Osteocyte (in vitro differentiated cells): ENCODE measurements at regions not wholly inside any gene's neighbourhood (a gene's known extent, or its start where the extent isn't known, plus 50 kb on each side); places are given as distances from the start of the nearest gene placed in this dataset.
"Not testable (repeated sequence)": the region's sequence is repeated elsewhere in the genome, so short reads cannot be mapped to it uniquely, and the experiment has no call there.

ENCODE experiments used
- DNase-seq: peaks from one replicate; pipeline ENCODE4 v3.0.0; 2021; ENCODE audit warnings: mixed read lengths; ENCODE audit not compliant: unreplicated experiment; ENCODE audit errors: extremely low spot score
- H3K27ac Mint-ChIP-seq: one replicate; pipeline ENCODE4 v1.8.0; 2021; ENCODE audit warnings: mild to moderate bottlenecking, mixed read lengths; ENCODE audit not compliant: unreplicated experiment
- H3K27me3 Mint-ChIP-seq: one replicate; pipeline ENCODE4 v1.8.0; 2021; ENCODE audit warnings: mixed read lengths; ENCODE audit not compliant: unreplicated experiment
- H3K36me3 Mint-ChIP-seq: one replicate; pipeline ENCODE4 v1.8.0; 2021; ENCODE audit warnings: mixed read lengths; ENCODE audit not compliant: unreplicated experiment
- H3K4me1 Mint-ChIP-seq: one replicate; pipeline ENCODE4 v1.8.0; 2021; ENCODE audit warnings: mixed read lengths; ENCODE audit not compliant: unreplicated experiment
- H3K4me3 Mint-ChIP-seq: one replicate; pipeline ENCODE4 v1.8.0; 2021; ENCODE audit warnings: mild to moderate bottlenecking, moderate library complexity, mixed read lengths; ENCODE audit not compliant: unreplicated experiment
- H3K9me3 Mint-ChIP-seq: one replicate; pipeline ENCODE4 v1.8.0; 2021; ENCODE audit warnings: mixed read lengths; ENCODE audit not compliant: unreplicated experiment
- TF ChIP-seq, protein P1 (sequence below): fragments of 200-600 bp; sonication (generic); IDR thresholded peaks from 2 replicates; pipeline ENCODE4 v1.5.0; 2021; ENCODE audit warnings: antibody characterized with exemption, mild to moderate bottlenecking, moderate library complexity

- Mint-ChIP-seq H3K4me3 (no peak overlapping the region), H3K27ac (no peak overlapping the region), H3K27me3 (peaks cover 4% of the 10 kb centered on the region), H3K4me1 (no peaks in the 10 kb centered on the region), H3K9me3 (no peaks in the 10 kb centered on the region), H3K36me3 (no peaks in the 10 kb centered on the region)
- no peak for DNase-seq
- TF ChIP-seq, protein P1, sequence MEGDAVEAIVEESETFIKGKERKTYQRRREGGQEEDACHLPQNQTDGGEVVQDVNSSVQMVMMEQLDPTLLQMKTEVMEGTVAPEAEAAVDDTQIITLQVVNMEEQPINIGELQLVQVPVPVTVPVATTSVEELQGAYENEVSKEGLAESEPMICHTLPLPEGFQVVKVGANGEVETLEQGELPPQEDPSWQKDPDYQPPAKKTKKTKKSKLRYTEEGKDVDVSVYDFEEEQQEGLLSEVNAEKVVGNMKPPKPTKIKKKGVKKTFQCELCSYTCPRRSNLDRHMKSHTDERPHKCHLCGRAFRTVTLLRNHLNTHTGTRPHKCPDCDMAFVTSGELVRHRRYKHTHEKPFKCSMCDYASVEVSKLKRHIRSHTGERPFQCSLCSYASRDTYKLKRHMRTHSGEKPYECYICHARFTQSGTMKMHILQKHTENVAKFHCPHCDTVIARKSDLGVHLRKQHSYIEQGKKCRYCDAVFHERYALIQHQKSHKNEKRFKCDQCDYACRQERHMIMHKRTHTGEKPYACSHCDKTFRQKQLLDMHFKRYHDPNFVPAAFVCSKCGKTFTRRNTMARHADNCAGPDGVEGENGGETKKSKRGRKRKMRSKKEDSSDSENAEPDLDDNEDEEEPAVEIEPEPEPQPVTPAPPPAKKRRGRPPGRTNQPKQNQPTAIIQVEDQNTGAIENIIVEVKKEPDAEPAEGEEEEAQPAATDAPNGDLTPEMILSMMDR, result no peak
Observed at GRCh38 chr4:120281581-120281980, 214.9 kb upstream of the MAD2L1 start.

DNA sequence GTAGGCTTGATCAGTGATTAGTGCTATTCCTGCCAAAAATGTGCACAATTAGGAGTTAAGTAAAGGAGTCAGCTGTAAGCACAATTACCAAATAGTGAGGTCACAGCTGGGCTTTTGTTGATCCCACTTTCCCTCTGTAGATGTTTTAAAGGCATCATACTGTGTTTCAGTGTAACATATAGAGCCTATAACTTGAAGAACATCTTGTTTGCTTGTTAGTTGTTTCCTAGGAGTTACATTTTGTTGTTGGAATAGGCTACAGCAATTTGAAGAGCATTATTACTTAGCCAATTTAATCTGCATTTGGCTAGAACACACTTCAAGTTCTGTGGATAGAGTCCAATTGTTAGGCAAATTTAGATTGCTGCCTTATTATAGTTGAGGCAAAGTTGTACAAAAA lies 210.7 kb upstream of the MAD2L1 start:
- Mint-ChIP-seq H3K27ac (no peak overlapping the region), H3K4me3 (no peak overlapping the region), H3K4me1 (no peaks in the 10 kb centered on the region), H3K36me3 (no peaks in the 10 kb centered on the region), H3K9me3 (no peaks in the 10 kb centered on the region), H3K27me3 (peaks cover 3% of the 10 kb centered on the region)
- DNase-seq, result no peak
- TF ChIP-seq, protein P1, result no peak

DNA sequence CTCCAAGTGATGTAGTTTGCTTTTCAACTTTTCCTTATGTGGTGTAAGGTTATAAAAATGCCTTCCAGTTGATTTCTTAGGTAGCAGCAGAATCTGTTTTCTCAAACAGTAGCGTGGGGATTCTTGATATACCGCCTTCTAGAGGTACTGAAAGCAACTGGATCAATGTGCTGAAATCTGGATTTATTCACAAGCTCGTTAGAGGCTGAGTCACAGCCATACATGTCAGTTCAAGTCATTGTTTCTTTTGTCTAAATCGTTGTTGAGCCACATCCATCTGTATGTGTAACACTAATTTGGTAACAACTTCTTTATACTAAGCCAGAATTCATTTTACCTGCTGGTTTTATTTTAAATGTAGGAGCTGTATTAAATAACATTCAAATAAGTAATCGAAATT lies 200.0 kb upstream of the MAD2L1 start:
- no peak for DNase-seq
- Mint-ChIP-seq H3K4me1 (no peaks in the 10 kb centered on the region), H3K9me3 (no peaks in the 10 kb centered on the region), H3K27me3 (peaks cover 5% of the 10 kb centered on the region), H3K36me3 (no peaks in the 10 kb centered on the region), H3K4me3 (no peak overlapping the region), H3K27ac (no peak overlapping the region)
- TF ChIP-seq, protein P1, result no peak

GRCh38 chr4:120263618-120264017 lies 197.0 kb upstream of the MAD2L1 start:
- Mint-ChIP-seq H3K9me3 (no peaks in the 10 kb centered on the region), H3K4me3 (no peak overlapping the region), H3K27me3 (peaks cover 5% of the 10 kb centered on the region), H3K27ac (no peak overlapping the region), H3K4me1 (no peaks in the 10 kb centered on the region), H3K36me3 (no peaks in the 10 kb centered on the region)
- DNase-seq, result no peak
- TF ChIP-seq, protein P1, result no peak

DNA sequence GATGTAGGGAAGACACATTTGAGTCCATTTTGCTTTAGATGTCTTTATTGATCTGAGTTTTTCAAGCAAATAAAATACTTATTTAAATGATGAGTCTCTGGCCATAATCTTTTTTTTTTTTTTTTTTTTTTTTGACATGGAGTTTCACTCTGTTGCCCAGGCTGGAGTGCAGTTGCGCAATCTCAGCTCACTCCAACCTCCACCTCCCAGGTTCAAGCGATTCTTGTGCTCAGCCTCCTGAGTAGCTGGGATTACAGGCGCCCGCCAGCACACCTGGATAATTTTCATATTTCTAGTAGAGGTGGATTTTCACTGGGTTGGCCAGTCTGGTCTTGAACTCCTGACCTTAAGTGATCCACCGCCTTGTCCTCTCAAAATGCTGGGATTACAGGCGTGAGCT lies 194.5 kb upstream of the MAD2L1 start:
- no peaks in the 10 kb centered on the region for H3K9me3 Mint-ChIP-seq
- H3K36me3 Mint-ChIP-seq, result no peaks in the 10 kb centered on the region
- peaks cover 3% of the 10 kb centered on the region for H3K4me1 Mint-ChIP-seq

DNA sequence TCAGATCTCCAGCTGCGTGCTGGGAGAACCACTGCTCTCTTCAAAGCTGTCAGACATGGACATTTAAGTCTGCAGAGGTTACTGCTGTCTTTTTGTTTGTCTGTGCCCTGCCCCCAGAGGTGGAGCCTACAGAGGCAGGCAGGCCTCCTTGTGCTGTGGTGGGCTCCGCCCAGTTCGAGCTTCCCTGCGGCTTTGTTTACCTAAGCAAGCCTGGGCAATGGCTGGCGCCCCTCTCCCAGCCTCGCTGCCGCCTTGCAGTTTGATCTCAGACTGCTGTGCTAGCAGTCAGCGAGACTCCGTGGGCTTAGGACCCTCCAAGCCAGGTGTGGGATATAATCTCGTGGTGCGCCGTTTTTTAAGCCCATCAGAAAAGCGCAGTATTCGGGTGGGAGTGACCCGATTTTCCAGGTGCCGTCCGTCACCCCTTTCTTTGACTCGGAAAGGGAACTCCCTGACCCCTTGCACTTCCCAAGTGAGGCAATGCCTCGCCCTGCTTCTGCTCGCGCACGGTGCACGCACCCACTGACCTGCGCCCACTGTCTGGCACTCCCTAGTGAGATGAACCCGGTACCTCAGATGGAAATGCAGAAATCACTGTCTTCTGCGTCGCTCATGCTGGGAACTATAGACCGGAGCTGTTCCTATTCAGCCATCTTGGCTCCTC lies 189.6 kb upstream of the MAD2L1 start:
- H3K27ac Mint-ChIP-seq, H3K9me3 Mint-ChIP-seq, DNase-seq, H3K4me1 Mint-ChIP-seq, H3K36me3 Mint-ChIP-seq: not testable (repeated sequence)
- Mint-ChIP-seq H3K4me3 (peak overlapping the region; percentile 76), H3K27me3 (peaks cover 13% of the 10 kb centered on the region)

More for the DNA sequence above, 194.5 kb upstream of the MAD2L1 start:
- TF ChIP-seq, protein P1, result no peak
- Mint-ChIP-seq H3K27ac (no peak overlapping the region), H3K27me3 (peaks cover 13% of the 10 kb centered on the region), H3K4me3 (no peak overlapping the region)
- DNase-seq, result no peak
